ENCODE measurements at regions not wholly inside any gene's neighbourhood (a gene's known extent, or its start where the extent isn't known, plus 50 kb on each side); places are given as distances from the start of the nearest gene placed in this dataset.

GRCh38 chr9:119441338-119441737 is 72.1 kb upstream of the BRINP1 start:
- H3K27me3 ChIP-seq (replicated peaks; ENCODE audit: control insufficient read depth, insufficient read depth, low read length) = no peaks in the 10 kb centered on the region
- DNase-seq (ENCODE audit: low read depth) = no peak

DNA sequence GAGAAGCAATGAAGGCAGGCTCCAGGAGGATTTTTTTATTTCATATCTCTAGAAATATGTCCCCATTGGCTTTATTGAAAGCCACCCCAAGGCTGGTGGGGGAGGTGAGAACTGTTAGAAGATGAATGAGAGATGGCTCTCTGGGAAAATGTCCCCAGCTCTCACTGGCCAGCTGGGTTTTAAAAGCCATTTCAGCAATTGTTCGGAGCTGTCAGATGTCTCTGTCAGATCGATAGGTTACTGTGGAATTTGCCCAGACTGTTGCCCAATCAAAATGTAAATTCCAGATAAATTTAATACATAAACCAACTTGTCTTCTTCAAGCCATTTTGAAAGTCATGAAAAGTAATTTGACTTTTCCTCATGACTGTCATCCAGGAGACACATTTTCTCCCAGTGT is 67.0 kb upstream of the BRINP1 start:
- Histone ChIP-seq H3K9ac (ENCODE audit: low read length) (no peak overlapping the region), H3K36me3 (ENCODE audit: control insufficient read depth, insufficient read depth, low read length, severe bottlenecking) (no peaks in the 10 kb centered on the region), H3K4me3 (ENCODE audit: low read length) (no peak overlapping the region), H3K4me1 (ENCODE audit: control insufficient read depth, insufficient read depth, low read length) (peaks cover 19% of the 10 kb centered on the region), H3K9me3 (ENCODE audit: control insufficient read depth, low read length) (no peaks in the 10 kb centered on the region), H3K27me3 (replicated peaks; ENCODE audit: control insufficient read depth, insufficient read depth, low read length) (no peaks in the 10 kb centered on the region)
- no peak for DNase-seq (ENCODE audit: low read depth)

More at GRCh38 chr9:119441338-119441737, 72.1 kb upstream of the BRINP1 start:
- no peak overlapping the region for H3K4me3 ChIP-seq (ENCODE audit: low read length)
- no peaks in the 10 kb centered on the region for H3K36me3 ChIP-seq (ENCODE audit: control insufficient read depth, insufficient read depth, low read length, severe bottlenecking)
- no peak overlapping the region for H3K9ac ChIP-seq (ENCODE audit: low read length)
- H3K9me3 ChIP-seq (ENCODE audit: control insufficient read depth, low read length) = no peaks in the 10 kb centered on the region
- H3K4me1 ChIP-seq (ENCODE audit: control insufficient read depth, insufficient read depth, low read length) = no peaks in the 10 kb centered on the region

DNA sequence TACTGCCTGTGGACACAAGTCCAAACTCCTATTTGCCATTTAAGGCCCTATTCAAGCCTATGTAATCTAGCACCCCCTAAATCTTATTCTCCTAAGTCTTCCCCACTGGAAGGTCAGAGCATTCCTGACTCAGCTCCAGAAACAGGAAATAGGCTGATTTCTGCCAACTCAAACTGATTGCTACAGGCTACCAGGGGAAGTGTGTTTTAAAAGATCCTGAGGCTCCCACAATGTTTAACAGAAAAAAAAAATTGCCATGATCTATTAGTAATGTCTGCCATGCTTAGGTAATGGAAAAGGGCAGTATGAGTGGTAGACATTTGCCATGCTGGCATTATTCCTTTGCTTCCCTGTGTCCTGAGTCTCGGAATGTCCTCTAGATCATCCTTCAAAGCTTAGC is 65.8 kb upstream of the BRINP1 start:
- Histone ChIP-seq H3K9ac (ENCODE audit: low read length) (no peak overlapping the region), H3K9me3 (ENCODE audit: control insufficient read depth, low read length) (no peaks in the 10 kb centered on the region), H3K27me3 (replicated peaks; ENCODE audit: control insufficient read depth, insufficient read depth, low read length) (no peaks in the 10 kb centered on the region), H3K36me3 (ENCODE audit: control insufficient read depth, insufficient read depth, low read length, severe bottlenecking) (no peaks in the 10 kb centered on the region), H3K4me3 (ENCODE audit: low read length) (no peak overlapping the region), H3K4me1 (ENCODE audit: control insufficient read depth, insufficient read depth, low read length) (peaks cover 19% of the 10 kb centered on the region)
- DNase-seq (ENCODE audit: low read depth) = no peak

- no peaks in the 10 kb centered on the region for H3K36me3 ChIP-seq (ENCODE audit: control insufficient read depth, insufficient read depth, low read length, severe bottlenecking)
- H3K9ac ChIP-seq (ENCODE audit: low read length) = no peak overlapping the region
- DNase-seq (ENCODE audit: low read depth) = no peak
- H3K4me3 ChIP-seq (ENCODE audit: low read length) = no peak overlapping the region
- no peaks in the 10 kb centered on the region for H3K27me3 ChIP-seq (replicated peaks; ENCODE audit: control insufficient read depth, insufficient read depth, low read length)
- H3K9me3 ChIP-seq (ENCODE audit: control insufficient read depth, low read length) = peaks cover 1% of the 10 kb centered on the region
- H3K4me1 ChIP-seq (ENCODE audit: control insufficient read depth, insufficient read depth, low read length) = peaks cover 19% of the 10 kb centered on the region
These were observed 63.2 kb upstream of the BRINP1 start for GRCh38 chr9:119432428-119432827.

- Histone ChIP-seq H3K36me3 (ENCODE audit: control insufficient read depth, insufficient read depth, low read length, severe bottlenecking) (no peaks in the 10 kb centered on the region), H3K9ac (ENCODE audit: low read length) (no peak overlapping the region), H3K4me1 (ENCODE audit: control insufficient read depth, insufficient read depth, low read length) (peaks cover 8% of the 10 kb centered on the region), H3K4me3 (ENCODE audit: low read length) (no peak overlapping the region), H3K27me3 (replicated peaks; ENCODE audit: control insufficient read depth, insufficient read depth, low read length) (no peaks in the 10 kb centered on the region), H3K9me3 (ENCODE audit: control insufficient read depth, low read length) (peaks cover 3% of the 10 kb centered on the region)
- DNase-seq (ENCODE audit: low read depth) = no peak
These were observed 60.1 kb upstream of the BRINP1 start for GRCh38 chr9:119429302-119429701.

GRCh38 chr9:119420231-119420630 is 51.0 kb upstream of the BRINP1 start:
- Histone ChIP-seq H3K9ac (ENCODE audit: low read length) (no peak overlapping the region), H3K9me3 (ENCODE audit: control insufficient read depth, low read length) (no peaks in the 10 kb centered on the region), H3K36me3 (ENCODE audit: control insufficient read depth, insufficient read depth, low read length, severe bottlenecking) (no peaks in the 10 kb centered on the region), H3K27me3 (replicated peaks; ENCODE audit: control insufficient read depth, insufficient read depth, low read length) (no peaks in the 10 kb centered on the region), H3K4me1 (ENCODE audit: control insufficient read depth, insufficient read depth, low read length) (no peaks in the 10 kb centered on the region), H3K4me3 (ENCODE audit: low read length) (no peak overlapping the region)
- DNase-seq (ENCODE audit: low read depth) = no peak
